CD4-positive, alpha-beta T cell (primary cell): ENCODE measurements at regions not wholly inside any gene's neighbourhood (a gene's known extent, or its start where the extent isn't known, plus 50 kb on each side); places are given as distances from the start of the nearest gene placed in this dataset.

Experiments
- ATAC-seq: fragments of 200-7000 bp; cut with Tn5 transposase; one replicate; pipeline ENCODE4 v1.10.0; 2022; ENCODE audit warnings: mild to moderate bottlenecking; ENCODE audit not compliant: poor library complexity
- CTCF ChIA-PET: fragments of 350-600 bp; sonication (Branson Sonifier 250); formaldehyde crosslinking; loops from one replicate; lab custom pipeline; 2021; ENCODE audit warnings: antibody characterized with exemption, inconsistent platforms; lab: Charles Lee
- POLR2A ChIA-PET: fragments of 350-600 bp; sonication (Branson Sonifier 250); formaldehyde crosslinking; loops from one replicate; lab custom pipeline; 2021; ENCODE audit warnings: antibody characterized with exemption, inconsistent platforms; lab: Charles Lee
- DNase-seq, 14 experiments: peaks; one replicate each; pipeline ENCODE4 v3.0.0-alpha.2; 2013 to 2020; ENCODE audit warnings: mixed read lengths in 2 of 14
- H3K27ac ChIP-seq, 2 donors: one replicate each; pipeline versions ENCODE4 v1.5.1 to v1.7.0; 2013; ENCODE audit warnings: low read length in 2 of 2, low read depth in 1 of 2, mild to moderate bottlenecking in 1 of 2
- H3K27me3 ChIP-seq, 2 experiments: 1 replicate in 1 of 2; 2 replicates in 1 of 2; pipeline versions ENCODE4 v1.6.1 to v1.7.0; 2013; ENCODE audit warnings: low read length in 2 of 2, control low read depth in 1 of 2, mild to moderate bottlenecking in 1 of 2, moderate library complexity in 1 of 2; ENCODE audit not compliant: insufficient read depth in 2 of 2, control insufficient read depth in 1 of 2
- H3K36me3 ChIP-seq: one replicate; pipeline ENCODE4 v1.6.1; 2013; ENCODE audit warnings: low read length, control low read depth; ENCODE audit not compliant: insufficient read depth
- H3K4me1 ChIP-seq: one replicate; pipeline ENCODE4 v1.6.1; 2013; ENCODE audit warnings: low read length, control low read depth; ENCODE audit not compliant: insufficient read depth
- H3K4me3 ChIP-seq: one replicate; pipeline ENCODE4 v1.5.1; 2013; ENCODE audit warnings: mild to moderate bottlenecking, low read length, moderate library complexity
- H3K9me3 ChIP-seq, 2 experiments: 1 replicate in 1 of 2; 2 replicates in 1 of 2; pipeline versions ENCODE4 v1.6.1 to v1.7.0; 2013; ENCODE audit warnings: low read length in 2 of 2, mild to moderate bottlenecking in 2 of 2, control low read depth in 1 of 2, moderate library complexity in 1 of 2; ENCODE audit not compliant: control insufficient read depth in 1 of 2, insufficient read depth in 1 of 2
- H3K27ac Mint-ChIP-seq: one replicate; pipeline ENCODE4 v1.8.0; 2020; ENCODE audit warnings: mixed read lengths
- H3K27me3 Mint-ChIP-seq: one replicate; pipeline ENCODE4 v1.8.0; 2021; ENCODE audit warnings: mixed read lengths
- H3K36me3 Mint-ChIP-seq: one replicate; pipeline ENCODE4 v1.8.0; 2021; ENCODE audit warnings: low read depth, mixed read lengths
- H3K4me1 Mint-ChIP-seq: one replicate; pipeline ENCODE4 v1.8.0; 2021; ENCODE audit warnings: low read depth, mixed read lengths
- H3K4me3 Mint-ChIP-seq: one replicate; pipeline ENCODE4 v1.8.0; 2020; ENCODE audit warnings: mild to moderate bottlenecking, mixed read lengths
- H3K9me3 Mint-ChIP-seq: one replicate; pipeline ENCODE4 v1.8.0; 2020; ENCODE audit warnings: mixed read lengths
- intact Hi-C, 2 experiments: fragments of 100-400 bp; cut with DNase I in 1 of 2; cut with micrococcal nuclease in 1 of 2; formaldehyde crosslinking; loops; one replicate each; pipeline versions ENCODE4 v1.15.1 to v1.9.0; 2023 to 2025; cut with DNase I, micrococcal nuclease
- TF ChIP-seq, protein P1 (sequence below): fragments of 200-600 bp; IDR thresholded peaks from one replicate; pipeline ENCODE4 v1.8.0; 2022; ENCODE audit warnings: antibody characterized with exemption, mild to moderate bottlenecking

DNA sequence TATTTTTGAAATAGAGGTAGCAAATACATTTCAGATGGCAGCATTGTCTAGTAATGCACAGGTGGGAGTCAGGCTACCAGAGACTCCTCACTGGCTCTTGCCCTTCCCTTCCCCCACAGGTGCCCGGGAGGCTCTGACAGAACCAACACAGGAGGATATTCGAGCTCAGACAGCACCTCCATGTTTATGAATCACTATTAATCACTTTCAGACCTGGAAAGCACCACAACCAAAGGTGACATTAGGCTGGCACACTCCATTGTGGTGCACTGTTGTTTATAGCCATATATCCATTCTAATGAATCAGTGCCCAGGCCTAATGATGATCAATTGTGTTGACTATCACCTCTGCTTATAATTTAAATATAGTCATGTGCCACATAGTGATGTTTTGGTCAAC, 107.8 kb upstream of the NAMPT start:
- Mint-ChIP-seq H3K9me3 (no peaks in the 10 kb centered on the region), H3K27me3 (peaks cover 44% of the 10 kb centered on the region), H3K27ac (no peak overlapping the region), H3K4me1 (no peaks in the 10 kb centered on the region), H3K36me3 (no peaks in the 10 kb centered on the region), H3K4me3 (no peak overlapping the region)
- intact Hi-C loops = no loop called here
- no peaks in the 10 kb centered on the region for H3K9me3 ChIP-seq
- TF ChIP-seq, protein P1, sequence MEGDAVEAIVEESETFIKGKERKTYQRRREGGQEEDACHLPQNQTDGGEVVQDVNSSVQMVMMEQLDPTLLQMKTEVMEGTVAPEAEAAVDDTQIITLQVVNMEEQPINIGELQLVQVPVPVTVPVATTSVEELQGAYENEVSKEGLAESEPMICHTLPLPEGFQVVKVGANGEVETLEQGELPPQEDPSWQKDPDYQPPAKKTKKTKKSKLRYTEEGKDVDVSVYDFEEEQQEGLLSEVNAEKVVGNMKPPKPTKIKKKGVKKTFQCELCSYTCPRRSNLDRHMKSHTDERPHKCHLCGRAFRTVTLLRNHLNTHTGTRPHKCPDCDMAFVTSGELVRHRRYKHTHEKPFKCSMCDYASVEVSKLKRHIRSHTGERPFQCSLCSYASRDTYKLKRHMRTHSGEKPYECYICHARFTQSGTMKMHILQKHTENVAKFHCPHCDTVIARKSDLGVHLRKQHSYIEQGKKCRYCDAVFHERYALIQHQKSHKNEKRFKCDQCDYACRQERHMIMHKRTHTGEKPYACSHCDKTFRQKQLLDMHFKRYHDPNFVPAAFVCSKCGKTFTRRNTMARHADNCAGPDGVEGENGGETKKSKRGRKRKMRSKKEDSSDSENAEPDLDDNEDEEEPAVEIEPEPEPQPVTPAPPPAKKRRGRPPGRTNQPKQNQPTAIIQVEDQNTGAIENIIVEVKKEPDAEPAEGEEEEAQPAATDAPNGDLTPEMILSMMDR = no peak
- no peaks in the 10 kb centered on the region for H3K36me3 ChIP-seq
- H3K27me3 ChIP-seq = peaks cover 3 to 13% of the 10 kb centered on the region in 2 experiments
- H3K27ac ChIP-seq = no peak overlapping the region
- ChIA-PET CTCF (no interaction called here), POLR2A (no interaction called here)
- H3K4me3 ChIP-seq = no peak overlapping the region
- no peaks in the 10 kb centered on the region for H3K4me1 ChIP-seq
- no peak for ATAC-seq
- DNase-seq = no peak

DNA sequence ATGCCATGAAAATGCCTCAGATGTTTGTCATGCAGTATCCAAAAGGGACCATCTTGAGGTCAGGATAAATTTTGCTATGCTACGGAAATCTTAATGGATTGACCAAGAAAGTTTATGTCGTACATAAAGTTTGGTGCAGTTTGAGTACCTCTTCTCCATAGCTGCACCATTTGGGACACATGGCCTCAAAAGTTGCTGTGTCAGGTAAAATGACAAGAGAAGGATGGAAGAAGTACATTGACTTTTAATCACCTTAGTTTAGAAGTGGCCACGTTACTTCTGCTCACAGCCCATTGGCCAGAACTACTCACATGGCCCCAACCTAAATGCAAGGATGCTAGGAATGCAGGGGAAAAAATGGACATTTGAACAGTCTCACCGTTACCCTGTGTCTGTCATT, 107.4 kb upstream of the NAMPT start:
- ChIA-PET CTCF (no interaction called here), POLR2A (no interaction called here)
- no peaks in the 10 kb centered on the region for H3K4me1 Mint-ChIP-seq
- TF ChIP-seq, protein P1 = no peak
- peaks cover 40% of the 10 kb centered on the region for H3K27me3 Mint-ChIP-seq
- no peaks in the 10 kb centered on the region for H3K36me3 Mint-ChIP-seq
- no peaks in the 10 kb centered on the region for H3K4me1 ChIP-seq
- H3K27ac Mint-ChIP-seq = no peak overlapping the region
- peaks cover 3 to 13% of the 10 kb centered on the region in 2 experiments for H3K27me3 ChIP-seq
- ATAC-seq (no peak), DNase-seq (no peak)
- H3K9me3 Mint-ChIP-seq = no peaks in the 10 kb centered on the region
- no peak overlapping the region for H3K4me3 Mint-ChIP-seq
- no peak overlapping the region for H3K27ac ChIP-seq
- H3K9me3 ChIP-seq = no peaks in the 10 kb centered on the region
- no peaks in the 10 kb centered on the region for H3K36me3 ChIP-seq
- H3K4me3 ChIP-seq = no peak overlapping the region
- intact Hi-C loops = no loop called here

DNA sequence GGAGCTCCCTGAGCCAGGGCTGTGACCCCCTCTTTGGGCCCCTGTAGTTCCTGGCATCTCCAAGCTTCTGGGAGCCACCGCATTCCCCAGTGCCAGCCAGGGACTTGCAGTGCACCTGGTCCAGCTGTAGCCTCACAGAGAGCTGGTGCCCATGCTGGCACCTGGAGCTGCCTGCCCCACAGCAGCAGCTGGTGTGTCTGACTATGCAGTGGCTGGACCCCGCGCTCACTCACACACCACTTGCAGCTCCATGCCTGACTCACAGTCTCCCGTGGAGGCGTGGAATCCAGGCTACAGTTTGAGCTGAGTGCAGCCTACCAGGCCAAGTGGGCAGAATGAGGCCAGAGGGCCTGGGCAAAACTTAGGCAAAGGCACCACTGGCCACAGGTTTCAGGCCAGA, 102.2 kb upstream of the NAMPT start:
- Histone ChIP-seq H3K9me3 (no peaks in the 10 kb centered on the region), H3K27ac (no peak overlapping the region), H3K27me3 (peaks cover 0 to 5% of the 10 kb centered on the region in 2 experiments), H3K36me3 (no peaks in the 10 kb centered on the region), H3K4me1 (no peaks in the 10 kb centered on the region), H3K4me3 (no peak overlapping the region)
- H3K9me3 Mint-ChIP-seq = no peaks in the 10 kb centered on the region
- intact Hi-C loops = no loop called here
- POLR2A ChIA-PET = no interaction called here
- DNase-seq (no peak), ATAC-seq (no peak)
- no peak overlapping the region for H3K27ac Mint-ChIP-seq
- H3K27me3 Mint-ChIP-seq = peaks cover 5% of the 10 kb centered on the region
- TF ChIP-seq, protein P1 = no peak
- no peak overlapping the region for H3K4me3 Mint-ChIP-seq
- H3K4me1 Mint-ChIP-seq = no peaks in the 10 kb centered on the region
- H3K36me3 Mint-ChIP-seq = no peaks in the 10 kb centered on the region
- CTCF ChIA-PET = no interaction called here
